ENCODE measurements at regions not wholly inside any gene's neighbourhood (a gene's known extent, or its start where the extent isn't known, plus 50 kb on each side); places are given as distances from the start of the nearest gene placed in this dataset.
"Not testable (repeated sequence)": the region's sequence is repeated elsewhere in the genome, so short reads cannot be mapped to it uniquely, and the experiment has no call there.

- Histone ChIP-seq H3K4me1 (no peaks in the 10 kb centered on the region), H3K27ac (no peak overlapping the region), H3K27me3 (no peaks in the 10 kb centered on the region), H3K4me3 (no peak overlapping the region), H3K36me3 (no peaks in the 10 kb centered on the region), H3K9me3 (no peaks in the 10 kb centered on the region)
- no peak for TF ChIP-seq POLR2A (IDR thresholded peaks at IDR 0.05)
- no peak for TF ChIP-seq CTCF (IDR thresholded peaks at IDR 0.05)
- intact Hi-C loops (cut with DNase I): no loop called here
- WGBS, 2 donors: 48 to 52% methylated on average over 3 of the region's 3 CpGs
- no peak for DNase-seq
Observed at GRCh38 chr13:85995788-85996418, 196.7 kb upstream of the SLITRK6 start.

DNA sequence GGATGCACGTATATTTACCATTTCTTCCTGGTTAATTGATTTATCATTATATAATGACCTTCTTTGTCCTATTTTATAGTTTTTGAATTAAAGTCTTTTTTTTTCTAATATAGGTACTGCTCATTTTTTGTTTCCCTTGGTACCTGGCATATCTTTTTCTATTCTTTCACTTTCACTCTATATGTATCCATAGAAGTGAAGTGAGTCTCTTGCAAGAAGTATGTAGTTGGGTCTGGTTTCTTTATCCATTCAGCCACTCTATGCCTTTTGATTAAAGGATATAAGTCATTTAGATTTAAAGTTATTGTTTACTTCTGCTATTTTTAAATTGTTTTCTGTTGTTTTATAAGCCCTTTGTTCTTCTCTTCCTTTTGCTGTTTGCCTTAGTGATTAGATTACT is 194.3 kb upstream of the SLITRK6 start:
- TF ChIP-seq CTCF (IDR thresholded peaks at IDR 0.05) (no peak), POLR2A (IDR thresholded peaks at IDR 0.05) (no peak)
- DNase-seq: no peak
- H3K9me3 ChIP-seq: no peaks in the 10 kb centered on the region
- H3K36me3 ChIP-seq: no peaks in the 10 kb centered on the region
- no peaks in the 10 kb centered on the region for H3K4me1 ChIP-seq
- no peak overlapping the region for H3K27ac ChIP-seq
- no peaks in the 10 kb centered on the region for H3K27me3 ChIP-seq
- intact Hi-C loops (cut with DNase I): no loop called here
- 89 to 92% methylated on average over 1 of the region's 1 CpG for WGBS, 2 donors
- no peak overlapping the region for H3K4me3 ChIP-seq

DNA sequence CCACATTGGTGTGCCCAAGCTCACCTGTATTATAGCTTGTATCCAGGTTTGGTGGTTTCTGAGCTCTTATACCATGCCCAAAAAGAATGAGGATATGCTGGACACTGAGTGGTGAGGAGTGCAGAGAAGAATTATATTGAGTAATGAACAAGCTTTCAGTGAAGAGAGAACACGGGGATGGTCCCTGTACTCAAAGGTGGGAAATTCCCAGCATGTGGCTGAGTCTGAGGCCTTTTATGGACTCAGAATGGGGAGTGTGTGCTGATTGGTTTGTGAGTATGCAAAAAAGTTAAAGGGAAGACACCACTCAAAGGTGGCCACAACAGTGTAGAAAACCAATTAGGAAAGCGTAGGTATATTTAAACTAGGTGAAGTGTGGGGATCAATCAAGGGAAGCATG is 191.2 kb upstream of the SLITRK6 start:
- Histone ChIP-seq H3K9me3 (no peaks in the 10 kb centered on the region), H3K4me1 (no peaks in the 10 kb centered on the region), H3K36me3 (no peaks in the 10 kb centered on the region), H3K27me3 (no peaks in the 10 kb centered on the region), H3K4me3 (no peak overlapping the region), H3K27ac (no peak overlapping the region)
- TF ChIP-seq CTCF (IDR thresholded peaks at IDR 0.05): no peak
- no peak for TF ChIP-seq POLR2A (IDR thresholded peaks at IDR 0.05)
- 62 to 64% methylated on average over 2 of the region's 2 CpGs for WGBS, 2 donors
- DNase-seq: no peak
- intact Hi-C loops (cut with DNase I): no loop called here

DNA sequence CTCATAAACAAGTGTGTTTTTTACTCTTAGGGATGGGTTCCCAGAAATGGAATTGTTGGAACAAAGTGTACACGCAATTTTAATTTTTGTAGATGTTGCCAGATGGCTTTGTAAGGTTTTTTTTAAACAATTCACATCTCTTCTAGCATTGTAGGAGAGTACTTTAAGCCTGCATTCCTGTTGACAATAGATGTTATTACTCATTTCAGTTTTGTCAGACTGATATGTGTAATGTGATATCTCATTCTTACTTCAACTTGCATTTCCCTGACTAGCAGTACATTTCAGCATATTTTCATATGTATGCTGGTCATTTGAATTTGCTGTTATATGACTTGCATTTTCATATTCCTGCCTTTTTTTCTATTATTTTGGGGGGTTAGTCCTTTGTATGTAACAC is 186.6 kb upstream of the SLITRK6 start:
- TF ChIP-seq CTCF (IDR thresholded peaks at IDR 0.05): no peak
- TF ChIP-seq POLR2A (IDR thresholded peaks at IDR 0.05): no peak
- intact Hi-C loops (cut with DNase I): no loop called here
- Histone ChIP-seq H3K36me3 (no peaks in the 10 kb centered on the region), H3K4me1 (no peaks in the 10 kb centered on the region), H3K27me3 (no peaks in the 10 kb centered on the region), H3K9me3 (peaks cover 0 to 4% (median 0%) of the 10 kb centered on the region in 3 donors), H3K27ac (no peak overlapping the region), H3K4me3 (no peak overlapping the region)
- 26 to 32% methylated on average over 1 of the region's 1 CpG for WGBS, 2 donors
- DNase-seq: no peak

DNA sequence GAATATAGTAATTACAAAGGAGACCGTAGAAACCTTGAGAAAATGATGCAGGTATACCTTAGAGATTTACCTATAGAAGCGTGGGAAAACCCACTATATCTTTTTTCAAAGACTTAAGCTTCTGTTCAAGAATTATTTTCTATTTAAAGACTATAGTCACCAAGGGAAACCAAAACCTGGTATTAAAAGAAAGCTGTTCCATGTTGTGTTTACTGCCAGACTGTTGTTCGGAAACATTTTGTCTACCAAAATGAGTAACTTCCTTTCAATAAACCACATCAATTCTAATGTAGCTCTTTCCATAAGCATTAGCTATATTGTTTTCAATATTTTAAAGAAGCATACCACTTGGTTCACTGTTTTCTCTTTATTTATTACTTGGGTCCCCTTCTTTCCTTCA is 182.9 kb upstream of the SLITRK6 start:
- WGBS, 2 donors: 51 to 75% methylated on average over 3 of the region's 3 CpGs
- no peak for DNase-seq
- H3K27me3 ChIP-seq: no peaks in the 10 kb centered on the region
- TF ChIP-seq CTCF (IDR thresholded peaks at IDR 0.05) (no peak), POLR2A (IDR thresholded peaks at IDR 0.05) (no peak)
- H3K4me3 ChIP-seq: no peak overlapping the region
- intact Hi-C loops (cut with DNase I): no loop called here
- peaks cover 0 to 8% (median 0%) of the 10 kb centered on the region in 3 donors for H3K9me3 ChIP-seq
- H3K4me1 ChIP-seq: no peaks in the 10 kb centered on the region
- H3K36me3 ChIP-seq: no peaks in the 10 kb centered on the region
- H3K27ac ChIP-seq: no peak overlapping the region

DNA sequence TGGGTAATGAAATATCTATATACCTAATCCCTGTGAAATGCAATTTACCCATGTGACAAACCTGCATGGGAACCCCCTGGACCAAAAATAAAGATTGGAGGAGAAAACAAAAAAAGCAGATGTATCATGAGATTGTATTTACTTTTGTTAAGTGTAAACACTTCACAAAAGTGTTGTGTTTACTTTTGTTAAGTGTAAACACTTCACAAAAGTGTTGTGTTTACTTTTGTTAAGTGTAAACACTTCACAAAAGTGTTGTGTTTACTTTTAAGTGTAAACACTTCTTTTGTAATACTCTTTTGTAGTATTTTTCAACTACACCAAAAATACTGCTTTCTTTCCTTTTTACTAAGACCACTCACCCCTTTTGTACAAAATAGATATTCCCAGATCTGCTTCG is 181.2 kb upstream of the SLITRK6 start:
- H3K36me3 ChIP-seq; H3K27ac ChIP-seq; intact Hi-C loops (cut with DNase I); H3K9me3 ChIP-seq; H3K4me1 ChIP-seq; H3K27me3 ChIP-seq; DNase-seq; H3K4me3 ChIP-seq: not testable (repeated sequence)
- 80 to 92% methylated on average over 1 of the region's 1 CpG for WGBS, 2 donors
